ENCODE measurements at regions not wholly inside any gene's neighbourhood (a gene's known extent, or its start where the extent isn't known, plus 50 kb on each side); places are given as distances from the start of the nearest gene placed in this dataset.
"Not testable (repeated sequence)": the region's sequence is repeated elsewhere in the genome, so short reads cannot be mapped to it uniquely, and the experiment has no call there.

GRCh38 chr3:177339220-177339703, 142.0 kb upstream of the TBL1XR1 start:
- not testable (repeated sequence) for DNase-seq

GRCh38 chr3:177340243-177340830, 143.1 kb upstream of the TBL1XR1 start:
- no peak for DNase-seq

- DNase-seq = no peak
These were observed 144.6 kb upstream of the TBL1XR1 start for GRCh38 chr3:177341736-177342419.

GRCh38 chr3:177343122-177343625, 145.9 kb upstream of the TBL1XR1 start:
- DNase-seq = no peak

GRCh38 chr3:177345049-177345972, 148.0 kb upstream of the TBL1XR1 start:
- peak; percentile 93 for DNase-seq

GRCh38 chr3:177345973-177346503, 148.8 kb upstream of the TBL1XR1 start:
- DNase-seq = no peak

GRCh38 chr3:177346878-177347277, 149.6 kb upstream of the TBL1XR1 start:
- DNase-seq = no peak

- DNase-seq = no peak
These were observed 150.3 kb upstream of the TBL1XR1 start for GRCh38 chr3:177347611-177348010.

- DNase-seq = peak; percentile 10
These were observed 151.7 kb upstream of the TBL1XR1 start for GRCh38 chr3:177348974-177349373.

- DNase-seq = no peak
These were observed 152.1 kb upstream of the TBL1XR1 start for GRCh38 chr3:177349384-177349783.

GRCh38 chr3:177350121-177350520, 152.8 kb upstream of the TBL1XR1 start:
- no peak for DNase-seq

- DNase-seq = no peak
These were observed 153.9 kb upstream of the TBL1XR1 start for GRCh38 chr3:177351206-177351605.

- DNase-seq = no peak
These were observed 154.5 kb upstream of the TBL1XR1 start for GRCh38 chr3:177351757-177352158.

- no peak for DNase-seq
These were observed 155.1 kb upstream of the TBL1XR1 start for GRCh38 chr3:177352424-177352823.

- no peak for DNase-seq
These were observed 155.9 kb upstream of the TBL1XR1 start for GRCh38 chr3:177353140-177353539.

- DNase-seq = not testable (repeated sequence)
These were observed 156.6 kb upstream of the TBL1XR1 start for GRCh38 chr3:177353879-177354278.

GRCh38 chr3:177354466-177354865, 157.2 kb upstream of the TBL1XR1 start:
- no peak for DNase-seq

GRCh38 chr3:177356113-177356512, 158.8 kb upstream of the TBL1XR1 start:
- no peak for DNase-seq

GRCh38 chr3:177356952-177357351, 159.7 kb upstream of the TBL1XR1 start:
- DNase-seq = no peak

- peak; percentile 87 for DNase-seq
These were observed 160.2 kb upstream of the TBL1XR1 start for GRCh38 chr3:177357352-177358090.

GRCh38 chr3:177358091-177358976, 161.1 kb upstream of the TBL1XR1 start:
- peak; percentile 99 for DNase-seq
